ENCODE measurements at regions not wholly inside any gene's neighbourhood (a gene's known extent, or its start where the extent isn't known, plus 50 kb on each side); places are given as distances from the start of the nearest gene placed in this dataset.

GRCh38 chr4:108529984-108530905 is 90.1 kb upstream of the RPL34 start:
- no peak for TF ChIP-seq CTCF (IDR thresholded peaks at IDR 0.05; ENCODE audit: insufficient read depth, low read depth, low read length, missing control alignments)
- DNase-seq (ENCODE audit: low read depth) = no peak
- H3K4me3 ChIP-seq (ENCODE audit: low read depth, low read length) = no peak overlapping the region

- H3K4me3 ChIP-seq (ENCODE audit: low read depth, low read length) = no peak overlapping the region
- DNase-seq (ENCODE audit: low read depth) = no peak
- no peak for TF ChIP-seq CTCF (IDR thresholded peaks at IDR 0.05; ENCODE audit: insufficient read depth, low read depth, low read length, missing control alignments)
These were observed 91.3 kb upstream of the RPL34 start for GRCh38 chr4:108529102-108529501.

GRCh38 chr4:108527723-108528122 is 92.7 kb upstream of the RPL34 start:
- DNase-seq (ENCODE audit: low read depth) = peak; percentile 23
- H3K4me3 ChIP-seq (ENCODE audit: low read depth, low read length) = no peak overlapping the region
- TF ChIP-seq CTCF (IDR thresholded peaks at IDR 0.05; ENCODE audit: insufficient read depth, low read depth, low read length, missing control alignments) = no peak

GRCh38 chr4:108520807-108521206 is 99.6 kb upstream of the RPL34 start:
- no peak for TF ChIP-seq CTCF (IDR thresholded peaks at IDR 0.05; ENCODE audit: insufficient read depth, low read depth, low read length, missing control alignments)
- no peak for DNase-seq (ENCODE audit: low read depth)
- no peak overlapping the region for H3K4me3 ChIP-seq (ENCODE audit: low read depth, low read length)

GRCh38 chr4:108519911-108520601 is 100.3 kb upstream of the RPL34 start:
- no peak for DNase-seq (ENCODE audit: low read depth)
- no peak for TF ChIP-seq CTCF (IDR thresholded peaks at IDR 0.05; ENCODE audit: insufficient read depth, low read depth, low read length, missing control alignments)
- no peak overlapping the region for H3K4me3 ChIP-seq (ENCODE audit: low read depth, low read length)

- no peak for TF ChIP-seq CTCF (IDR thresholded peaks at IDR 0.05; ENCODE audit: insufficient read depth, low read depth, low read length, missing control alignments)
- no peak overlapping the region for H3K4me3 ChIP-seq (ENCODE audit: low read depth, low read length)
- no peak for DNase-seq (ENCODE audit: low read depth)
These were observed 101.1 kb upstream of the RPL34 start for GRCh38 chr4:108519208-108519833.

Measured in GM12865 (cell line).